GM12878 (cell line): ENCODE measurements at regions not wholly inside any gene's neighbourhood (a gene's known extent, or its start where the extent isn't known, plus 50 kb on each side); places are given as distances from the start of the nearest gene placed in this dataset.

Source experiments
- ATAC-seq: fragments of 200-7000 bp; cut with Tn5 transposase; 3 replicates; pipeline ENCODE4 v1.9.1; 2020; ENCODE audit warnings: mild to moderate bottlenecking, moderate library complexity
- BruUV-seq: library from RNA; stranded (reverse); fragments of 400-500 nt; replicated peaks from 2 replicates; lab custom pipeline; 2021; lab: Mats Ljungman, UMichigan
- CTCF ChIA-PET: fragments of 300-600 bp; sonication (Branson Sonifier 250); formaldehyde crosslinking; extraction: SDS; loops from one replicate; lab custom pipeline; 2021; ENCODE audit warnings: inconsistent platforms; lab: Yijun Ruan, JAX
- POLR2A ChIA-PET: fragments of 350-600 bp; formaldehyde crosslinking; extraction: SDS; loops from one replicate; lab custom pipeline; 2021; ENCODE audit warnings: inconsistent platforms; lab: Charles Lee
- RAD21 ChIA-PET: fragments of 300-600 bp; sonication (Branson Sonifier 250); formaldehyde crosslinking; loops from one replicate; lab custom pipeline; 2023; ENCODE audit warnings: antibody characterized with exemption; ENCODE audit not compliant: unreplicated experiment; lab: Charles Lee
- SMC1A ChIA-PET: fragments of 300-600 bp; sonication (Branson Sonifier 250); formaldehyde crosslinking; loops from one replicate; lab custom pipeline; 2023; ENCODE audit not compliant: unreplicated experiment, uncharacterized antibody; lab: Charles Lee
- DNase-seq: peaks from one replicate; pipeline ENCODE4 v3.0.0-alpha.2; 2011; ENCODE audit warnings: low read depth, low spot score
- FAIRE-seq: peaks from 3 replicates; lab custom pipeline; 2011; peaks lifted over from hg19 to GRCh38; lab: Jason Lieb, UNC
- H2AFZ ChIP-seq: 2 replicates; pipeline ENCODE4 v1.6.0; 2011; ENCODE audit warnings: low read depth, low read length, control low read depth; ENCODE audit not compliant: control insufficient read depth
- H3K27ac ChIP-seq: 2 replicates; pipeline ENCODE4 v1.5.1; 2011; ENCODE audit warnings: control low read depth; ENCODE audit not compliant: control insufficient read depth, insufficient read depth
- H3K27me3 ChIP-seq, 2 experiments: replicated peaks in 1 of 2; 2 replicates each; pipeline versions ENCODE4 v1.6.0 to v1.6.1; 2011; ENCODE audit warnings: low read length in 1 of 2; ENCODE audit not compliant: control insufficient read depth in 2 of 2, insufficient read depth in 2 of 2
- H3K36me3 ChIP-seq, 2 experiments: 2 replicates each; pipeline ENCODE4 v1.5.1; 2011; ENCODE audit warnings: low read length in 1 of 2; ENCODE audit not compliant: control insufficient read depth in 2 of 2, insufficient read depth in 2 of 2
- H3K4me1 ChIP-seq: 2 replicates; pipeline ENCODE4 v1.6.1; 2011; ENCODE audit warnings: mild to moderate bottlenecking, low read length, moderate library complexity, mixed read lengths; ENCODE audit not compliant: control insufficient read depth, insufficient read depth
- H3K4me2 ChIP-seq: 2 replicates; pipeline ENCODE4 v1.6.0; 2011; ENCODE audit warnings: control low read depth; ENCODE audit not compliant: control insufficient read depth, insufficient read depth
- H3K4me3 ChIP-seq: fragments of 200-600 bp; sonication (generic); 2 replicates; pipeline ENCODE4 v1.5.1; 2016
- H3K79me2 ChIP-seq: 2 replicates; pipeline ENCODE4 v1.6.0; 2011; ENCODE audit warnings: low read length; ENCODE audit not compliant: control insufficient read depth, insufficient read depth
- H3K9ac ChIP-seq: 2 replicates; pipeline ENCODE4 v1.8.0; 2011; ENCODE audit warnings: low read length, control low read depth, mixed read lengths; ENCODE audit not compliant: control insufficient read depth, insufficient read depth
- H3K9me3 ChIP-seq: replicated peaks from 3 replicates; pipeline ENCODE4 v1.5.1; 2011; ENCODE audit warnings: mild to moderate bottlenecking, low read length; ENCODE audit not compliant: control insufficient read depth, insufficient read depth
- H4K20me1 ChIP-seq: 2 replicates; pipeline ENCODE4 v1.6.0; 2011; ENCODE audit not compliant: control insufficient read depth, insufficient read depth
- BMI1 ChIP-seq: fragments of 450-650 bp; IDR thresholded peaks from 2 replicates; pipeline ENCODE4 v1.6.1; 2016; ENCODE audit warnings: mild to moderate bottlenecking, moderate library complexity, borderline replicate concordance
- CBX3 ChIP-seq: fragments of 200-600 bp; sonication (generic); IDR thresholded peaks from 2 replicates; pipeline ENCODE4 v1.6.1; 2016; ENCODE audit warnings: low read depth, borderline replicate concordance
- CREB1 ChIP-seq: IDR thresholded peaks from 2 replicates; pipeline ENCODE4 v1.6.1; 2012; ENCODE audit warnings: low read depth, mild to moderate bottlenecking, inconsistent platforms
- EGR1 ChIP-seq, 2 experiments: IDR thresholded peaks; 1 replicate in 1 of 2; 2 replicates in 1 of 2; pipeline ENCODE4 v1.6.1; 2011 to 2012; ENCODE audit warnings: low read depth in 2 of 2, low read length in 2 of 2, borderline replicate concordance in 1 of 2, mild to moderate bottlenecking in 1 of 2, moderate library complexity in 1 of 2
- JUND ChIP-seq: IDR thresholded peaks from 2 replicates; pipeline ENCODE4 v1.6.1; 2012; ENCODE audit warnings: low read depth, mild to moderate bottlenecking, low read length, improper control_type of control experiment, moderate library complexity
- NFYA ChIP-seq: IDR thresholded peaks from 2 replicates; pipeline ENCODE4 v1.6.1; 2011; ENCODE audit warnings: low read depth, mild to moderate bottlenecking, low read length, improper control_type of control experiment, borderline replicate concordance
- SMC3 ChIP-seq: IDR thresholded peaks from 2 replicates; pipeline ENCODE4 v1.6.1; 2011; ENCODE audit warnings: low read length, improper control_type of control experiment, borderline replicate concordance
- TAF1 ChIP-seq: IDR thresholded peaks from 2 replicates; pipeline ENCODE4 v1.6.1; 2011; ENCODE audit warnings: mild to moderate bottlenecking, low read depth, low read length, borderline replicate concordance
- WGBS: methylation state at CpG from one replicate; pipeline ENCODE4 v1.1.6; 2016; ENCODE audit warnings: low lambda C conversion rate; ENCODE audit not compliant: insufficient replicate concordance, insufficient coverage; ENCODE audit errors: missing lambda C conversion rate; 5-methylcytosine and 5-hydroxymethylcytosine counted together
- in situ Hi-C: fragments of 300-500 bp; cut with MboI; formaldehyde crosslinking; loops from 9 replicates; pipeline ENCODE4 v1.14.3; 2018; ENCODE audit warnings: mixed read lengths
- intact Hi-C: fragments of 100-400 bp; cut with micrococcal nuclease; formaldehyde crosslinking; loops from one replicate; pipeline ENCODE4 v1.14.2; 2022; ENCODE audit not compliant: unreplicated experiment
- TF ChIP-seq, protein P1 (sequence below): fragments of 450-650 bp; IDR thresholded peaks from 2 replicates; pipeline ENCODE4 v1.6.1; 2017; ENCODE audit warnings: mild to moderate bottlenecking, low read depth, inconsistent platforms; ENCODE audit not compliant: poor library complexity, severe bottlenecking
- TF ChIP-seq, protein P2 (sequence below): IDR thresholded peaks from 2 replicates; pipeline ENCODE4 v1.6.1; 2011; ENCODE audit warnings: borderline replicate concordance, low read depth, mild to moderate bottlenecking, moderate library complexity, mixed read lengths, low read length; ENCODE audit not compliant: insufficient read depth; ENCODE audit errors: extremely low read length
- TF ChIP-seq, protein P3 (sequence below): fragments of 450-650 bp; conservative IDR thresholded peaks from 2 replicates; pipeline ENCODE4 v1.6.1; 2017; ENCODE audit warnings: mild to moderate bottlenecking, moderate library complexity

DNA sequence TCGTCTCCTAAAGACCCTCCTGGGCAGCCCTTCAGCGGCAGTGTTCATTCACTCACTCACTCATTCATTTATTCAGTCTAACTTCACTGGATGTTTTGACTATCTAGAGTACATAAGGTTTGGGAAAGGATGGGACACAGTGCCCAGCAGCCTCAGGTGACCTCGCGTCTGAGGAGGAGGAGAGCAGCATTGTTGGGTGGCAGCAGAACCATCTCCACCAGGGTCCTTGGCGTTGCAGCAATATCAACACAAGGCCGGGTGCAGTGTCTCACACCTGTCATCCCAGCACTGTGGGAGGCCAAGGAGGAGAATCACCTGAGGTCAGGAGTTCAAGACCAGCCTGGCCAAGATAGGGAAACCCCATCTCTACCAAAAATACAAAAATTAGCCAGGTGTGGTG, 408.0 kb downstream of the BRD1 start:
- 51% methylated on average over 6 of the region's 6 CpGs for WGBS
- Histone ChIP-seq H2AFZ (no peak overlapping the region), H4K20me1 (no peaks in the 10 kb centered on the region), H3K36me3 (no peaks in the 10 kb centered on the region), H3K4me1 (no peaks in the 10 kb centered on the region), H3K4me2 (no peak overlapping the region), H3K4me3 (no peak overlapping the region), H3K27ac (no peak overlapping the region), H3K27me3 (no peaks in the 10 kb centered on the region), H3K9ac (no peak overlapping the region), H3K79me2 (no peaks in the 10 kb centered on the region), H3K9me3 (no peaks in the 10 kb centered on the region; the same call in 2 of the 3 replicates)
- ChIA-PET SMC1A (no interaction called here), CTCF (no interaction called here), POLR2A (no interaction called here), RAD21 (no interaction called here)
- FAIRE-seq = no peak
- no TSS peak for BruUV-seq
- no peak for ATAC-seq
- DNase-seq = no peak
- intact Hi-C loops = no loop called here
- TF ChIP-seq BMI1 = no peak
- TF ChIP-seq, protein P1, sequence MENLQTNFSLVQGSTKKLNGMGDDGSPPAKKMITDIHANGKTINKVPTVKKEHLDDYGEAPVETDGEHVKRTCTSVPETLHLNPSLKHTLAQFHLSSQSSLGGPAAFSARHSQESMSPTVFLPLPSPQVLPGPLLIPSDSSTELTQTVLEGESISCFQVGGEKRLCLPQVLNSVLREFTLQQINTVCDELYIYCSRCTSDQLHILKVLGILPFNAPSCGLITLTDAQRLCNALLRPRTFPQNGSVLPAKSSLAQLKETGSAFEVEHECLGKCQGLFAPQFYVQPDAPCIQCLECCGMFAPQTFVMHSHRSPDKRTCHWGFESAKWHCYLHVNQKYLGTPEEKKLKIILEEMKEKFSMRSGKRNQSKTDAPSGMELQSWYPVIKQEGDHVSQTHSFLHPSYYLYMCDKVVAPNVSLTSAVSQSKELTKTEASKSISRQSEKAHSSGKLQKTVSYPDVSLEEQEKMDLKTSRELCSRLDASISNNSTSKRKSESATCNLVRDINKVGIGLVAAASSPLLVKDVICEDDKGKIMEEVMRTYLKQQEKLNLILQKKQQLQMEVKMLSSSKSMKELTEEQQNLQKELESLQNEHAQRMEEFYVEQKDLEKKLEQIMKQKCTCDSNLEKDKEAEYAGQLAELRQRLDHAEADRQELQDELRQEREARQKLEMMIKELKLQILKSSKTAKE = no peak
- in situ Hi-C loops = no loop called here

DNA sequence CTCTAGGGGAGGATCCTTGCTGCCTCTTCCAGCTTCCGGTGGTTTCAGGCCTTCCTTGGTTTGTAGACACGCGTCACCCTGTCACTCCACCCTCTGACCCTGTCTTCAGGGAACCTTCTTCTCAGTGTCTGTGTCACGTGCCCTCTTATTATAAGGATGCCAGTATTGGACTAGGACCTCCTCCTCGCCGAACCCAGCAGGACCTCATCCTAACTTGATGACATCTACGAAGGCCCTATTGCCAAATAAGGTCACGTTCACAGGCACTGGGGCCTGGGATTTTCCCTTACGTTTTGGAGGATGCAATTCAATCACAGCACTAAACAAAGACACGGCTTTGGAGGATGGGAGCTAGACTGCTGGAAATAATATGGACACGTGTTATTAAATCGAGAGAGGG, 408.7 kb downstream of the BRD1 start:
- Histone ChIP-seq H3K27me3 (no peaks in the 10 kb centered on the region), H3K4me2 (no peak overlapping the region), H2AFZ (no peak overlapping the region), H3K36me3 (no peaks in the 10 kb centered on the region), H3K79me2 (no peaks in the 10 kb centered on the region), H3K4me1 (no peaks in the 10 kb centered on the region), H3K9me3 (no peaks in the 10 kb centered on the region; the same call in 2 of the 3 replicates), H3K27ac (no peak overlapping the region), H4K20me1 (no peaks in the 10 kb centered on the region), H3K4me3 (no peak overlapping the region), H3K9ac (no peak overlapping the region)
- POLR2A ChIA-PET = no interaction called here
- intact Hi-C loops = no loop called here
- SMC1A ChIA-PET = no interaction called here
- ATAC-seq = no peak
- RAD21 ChIA-PET = no interaction called here
- BruUV-seq = no TSS peak
- WGBS = 55% methylated on average over 12 of the region's 12 CpGs
- in situ Hi-C loops = no loop called here
- no peak for FAIRE-seq
- CTCF ChIA-PET = no interaction called here
- no peak for DNase-seq
- TF ChIP-seq, protein P2, sequence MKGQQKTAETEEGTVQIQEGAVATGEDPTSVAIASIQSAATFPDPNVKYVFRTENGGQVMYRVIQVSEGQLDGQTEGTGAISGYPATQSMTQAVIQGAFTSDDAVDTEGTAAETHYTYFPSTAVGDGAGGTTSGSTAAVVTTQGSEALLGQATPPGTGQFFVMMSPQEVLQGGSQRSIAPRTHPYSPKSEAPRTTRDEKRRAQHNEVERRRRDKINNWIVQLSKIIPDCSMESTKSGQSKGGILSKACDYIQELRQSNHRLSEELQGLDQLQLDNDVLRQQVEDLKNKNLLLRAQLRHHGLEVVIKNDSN = no peak
- TF ChIP-seq TAF1 = no peak
- TF ChIP-seq NFYA = no peak
- no peak for TF ChIP-seq EGR1 (IDR thresholded peaks at IDR 0.05; ENCODE audit: borderline replicate concordance in 1 of 2, low read depth in 2 of 2, low read length in 2 of 2)
- no peak for TF ChIP-seq JUND
- no peak for TF ChIP-seq SMC3
- TF ChIP-seq CREB1 = no peak
- no peak for TF ChIP-seq CBX3
- TF ChIP-seq, protein P3, sequence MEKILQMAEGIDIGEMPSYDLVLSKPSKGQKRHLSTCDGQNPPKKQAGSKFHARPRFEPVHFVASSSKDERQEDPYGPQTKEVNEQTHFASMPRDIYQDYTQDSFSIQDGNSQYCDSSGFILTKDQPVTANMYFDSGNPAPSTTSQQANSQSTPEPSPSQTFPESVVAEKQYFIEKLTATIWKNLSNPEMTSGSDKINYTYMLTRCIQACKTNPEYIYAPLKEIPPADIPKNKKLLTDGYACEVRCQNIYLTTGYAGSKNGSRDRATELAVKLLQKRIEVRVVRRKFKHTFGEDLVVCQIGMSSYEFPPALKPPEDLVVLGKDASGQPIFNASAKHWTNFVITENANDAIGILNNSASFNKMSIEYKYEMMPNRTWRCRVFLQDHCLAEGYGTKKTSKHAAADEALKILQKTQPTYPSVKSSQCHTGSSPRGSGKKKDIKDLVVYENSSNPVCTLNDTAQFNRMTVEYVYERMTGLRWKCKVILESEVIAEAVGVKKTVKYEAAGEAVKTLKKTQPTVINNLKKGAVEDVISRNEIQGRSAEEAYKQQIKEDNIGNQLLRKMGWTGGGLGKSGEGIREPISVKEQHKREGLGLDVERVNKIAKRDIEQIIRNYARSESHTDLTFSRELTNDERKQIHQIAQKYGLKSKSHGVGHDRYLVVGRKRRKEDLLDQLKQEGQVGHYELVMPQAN = no peak
